A673 (cell line): ENCODE measurements at regions not wholly inside any gene's neighbourhood (a gene's known extent, or its start where the extent isn't known, plus 50 kb on each side); places are given as distances from the start of the nearest gene placed in this dataset.
"Not testable (repeated sequence)": the region's sequence is repeated elsewhere in the genome, so short reads cannot be mapped to it uniquely, and the experiment has no call there.

Experiments
- BruUV-seq: library from RNA; stranded (reverse); fragments of 400-500 nt; replicated peaks from 2 replicates; lab custom pipeline; 2021; lab: Mats Ljungman, UMichigan
- CTCF ChIA-PET: fragments of 300-600 bp; sonication (Branson Sonifier 250); formaldehyde crosslinking; loops from one replicate; lab custom pipeline; 2022; ENCODE audit warnings: antibody characterized with exemption; lab: Charles Lee
- POLR2A ChIA-PET: fragments of 300-600 bp; sonication (Branson Sonifier 250); formaldehyde crosslinking; loops from one replicate; lab custom pipeline; 2022; ENCODE audit warnings: antibody characterized with exemption; ENCODE audit not compliant: low non-redundant PET; lab: Charles Lee
- DNase-seq: peaks from one replicate; pipeline ENCODE4 v3.0.0-alpha.2; 2015; ENCODE audit warnings: low spot score
- H3K27ac ChIP-seq: fragments of 200-600 bp; sonication (generic); 2 replicates; pipeline ENCODE4 v1.5.1; 2016; ENCODE audit warnings: mixed run types, low read depth, mild to moderate bottlenecking, mixed read lengths, antibody characterized with exemption, low read length; ENCODE audit not compliant: poor library complexity, severe bottlenecking
- H3K27me3 ChIP-seq: fragments of 200-600 bp; sonication (generic); replicated peaks from 2 replicates; pipeline ENCODE4 v1.6.1; 2017; ENCODE audit warnings: mixed run types, low read depth, mild to moderate bottlenecking, mixed read lengths, antibody characterized with exemption, low read length; ENCODE audit not compliant: insufficient read depth, poor library complexity
- H3K36me3 ChIP-seq: fragments of 200-600 bp; sonication (generic); 2 replicates; pipeline ENCODE4 v1.6.1; 2016; ENCODE audit warnings: mixed run types, mild to moderate bottlenecking, mixed read lengths, antibody characterized with exemption, low read length; ENCODE audit not compliant: insufficient read depth, poor library complexity, severe bottlenecking
- H3K4me1 ChIP-seq: fragments of 200-600 bp; sonication (generic); 2 replicates; pipeline ENCODE4 v1.6.1; 2017; ENCODE audit warnings: mixed run types, mild to moderate bottlenecking, mixed read lengths, antibody characterized with exemption, low read length; ENCODE audit not compliant: insufficient read depth, poor library complexity, severe bottlenecking
- H3K4me3 ChIP-seq: fragments of 200-600 bp; sonication (generic); 2 replicates; pipeline ENCODE4 v1.5.1; 2016; ENCODE audit warnings: low read depth, mixed run types, mild to moderate bottlenecking, mixed read lengths, low read length; ENCODE audit not compliant: poor library complexity, severe bottlenecking
- H3K9me3 ChIP-seq: fragments of 200-600 bp; sonication (generic); 2 replicates; pipeline ENCODE4 v1.6.1; 2016; ENCODE audit warnings: mixed run types, low read depth, mild to moderate bottlenecking, mixed read lengths, antibody characterized with exemption, low read length; ENCODE audit not compliant: poor library complexity, severe bottlenecking
- CTCF ChIP-seq: fragments of 300-800, 200-600 bp; sonication (generic); conservative IDR thresholded peaks from 2 replicates; pipeline ENCODE4 v1.5.1; 2017; ENCODE audit warnings: low read depth, mild to moderate bottlenecking, antibody characterized with exemption, low read length, moderate library complexity, mixed read lengths
- EZH2 ChIP-seq: fragments of 200-600 bp; sonication (generic); IDR thresholded peaks from 2 replicates; pipeline ENCODE4 v1.6.1; 2017; ENCODE audit warnings: borderline replicate concordance, low read depth, mild to moderate bottlenecking, mixed read lengths, antibody characterized with exemption, low read length; ENCODE audit not compliant: poor library complexity, severe bottlenecking
- intact Hi-C: fragments of 100-400 bp; cut with micrococcal nuclease; formaldehyde crosslinking; loops from one replicate; pipeline ENCODE4 v1.10.0; 2022; ENCODE audit not compliant: unreplicated experiment

- Histone ChIP-seq H3K4me3 (no peak overlapping the region), H3K27me3 (no peaks in the 10 kb centered on the region), H3K36me3 (no peaks in the 10 kb centered on the region), H3K4me1 (no peaks in the 10 kb centered on the region), H3K9me3 (no peaks in the 10 kb centered on the region), H3K27ac (no peak overlapping the region)
- POLR2A ChIA-PET = no interaction called here
- BruUV-seq = no TSS peak
- CTCF ChIA-PET = no interaction called here
- DNase-seq = no peak
- no peak for TF ChIP-seq EZH2
- TF ChIP-seq CTCF = no peak
- intact Hi-C loops = no loop called here
Measured at GRCh38 chr12:78278706-78279190, 448.1 kb downstream of the NAV3 start.

- H3K4me3 ChIP-seq = no peak overlapping the region
- no peaks in the 10 kb centered on the region for H3K4me1 ChIP-seq
- H3K27me3 ChIP-seq = no peaks in the 10 kb centered on the region
- ChIA-PET POLR2A (no interaction called here), CTCF (no interaction called here)
- intact Hi-C loops = no loop called here
- TF ChIP-seq EZH2 (no peak), CTCF (no peak)
- H3K27ac ChIP-seq = no peak overlapping the region
- no TSS peak for BruUV-seq
- DNase-seq = no peak
- H3K36me3 ChIP-seq = no peaks in the 10 kb centered on the region
- H3K9me3 ChIP-seq = no peaks in the 10 kb centered on the region
Measured at GRCh38 chr12:78279567-78279966, 448.9 kb downstream of the NAV3 start.

- BruUV-seq, H3K4me1 ChIP-seq, CTCF ChIA-PET, H3K27ac ChIP-seq, H3K4me3 ChIP-seq, intact Hi-C loops, H3K27me3 ChIP-seq, H3K36me3 ChIP-seq, H3K9me3 ChIP-seq, DNase-seq: not testable (repeated sequence)
- POLR2A ChIA-PET = interaction anchor here (0.5 to 0.6 kb wide), 2 partner anchors 40 to 1456 kb away, joined by 3 to 4 read pairs; no protein-coding TSS in a partner anchor
Measured at GRCh38 chr12:78281102-78281501, 450.4 kb downstream of the NAV3 start.

GRCh38 chr12:78284417-78284816 is 453.7 kb downstream of the NAV3 start:
- POLR2A ChIA-PET = no interaction called here
- intact Hi-C loops = no loop called here
- H3K27ac ChIP-seq = no peak overlapping the region
- H3K4me3 ChIP-seq = no peak overlapping the region
- BruUV-seq = no TSS peak
- no peak for DNase-seq
- H3K27me3 ChIP-seq = no peaks in the 10 kb centered on the region
- no peaks in the 10 kb centered on the region for H3K9me3 ChIP-seq
- no peaks in the 10 kb centered on the region for H3K4me1 ChIP-seq
- H3K36me3 ChIP-seq = no peaks in the 10 kb centered on the region
- TF ChIP-seq CTCF = no peak
- no peak for TF ChIP-seq EZH2
- CTCF ChIA-PET = no interaction called here
